ENCODE measurements at regions not wholly inside any gene's neighbourhood (a gene's known extent, or its start where the extent isn't known, plus 50 kb on each side); places are given as distances from the start of the nearest gene placed in this dataset.

- Mint-ChIP-seq H3K9me3 (peaks cover 10% of the 10 kb centered on the region), H3K4me3 (no peak overlapping the region), H3K36me3 (peaks cover 10% of the 10 kb centered on the region), H3K4me1 (no peaks in the 10 kb centered on the region), H3K27ac (no peak overlapping the region), H3K27me3 (ENCODE audit: low read depth) (no peaks in the 10 kb centered on the region)
- ChIA-PET CTCF (no interaction called here), POLR2A (no interaction called here)
- no peak for TF ChIP-seq NFATC4 (CRISPR knock-in tag; IDR thresholded peaks at IDR 0.05)
- TF ChIP-seq AFF4 (CRISPR knock-in tag; IDR thresholded peaks at IDR 0.05; ENCODE audit: borderline replicate concordance): no peak
- no peak for TF ChIP-seq TEAD4 (CRISPR knock-in tag; IDR thresholded peaks at IDR 0.05)
- no peak for TF ChIP-seq USF1 (CRISPR knock-in tag; IDR thresholded peaks at IDR 0.05)
- no peak for TF ChIP-seq ELF4 (CRISPR knock-in tag; IDR thresholded peaks at IDR 0.05; ENCODE audit: low read depth)
- no peak for TF ChIP-seq IRF1 (CRISPR knock-in tag; IDR thresholded peaks at IDR 0.05)
- no peak for TF ChIP-seq MAX (CRISPR knock-in tag; IDR thresholded peaks at IDR 0.05)
- no peak for TF ChIP-seq E2F4 (CRISPR knock-in tag; IDR thresholded peaks at IDR 0.05; ENCODE audit: borderline replicate concordance, low read depth)
- ATAC-seq (no peak), DNase-seq (ENCODE audit: low spot score) (no peak)
Measured at GRCh38 chr12:22835431-22835830, 210.5 kb downstream of the ETNK1 start.

GRCh38 chr12:22850185-22850584, 225.2 kb downstream of the ETNK1 start:
- TF ChIP-seq SOX15 (CRISPR knock-in tag; IDR thresholded peaks at IDR 0.05): no peak
- no peak for TF ChIP-seq ESRRA (CRISPR knock-in tag; IDR thresholded peaks at IDR 0.05; ENCODE audit: borderline replicate concordance)
- TF ChIP-seq PRDM15 (CRISPR knock-in tag; IDR thresholded peaks at IDR 0.05): no peak
- no peak for TF ChIP-seq USF1 (CRISPR knock-in tag; IDR thresholded peaks at IDR 0.05)
- TF ChIP-seq CREM (CRISPR knock-in tag; IDR thresholded peaks at IDR 0.05): no peak
- TF ChIP-seq NR2C2 (CRISPR knock-in tag; IDR thresholded peaks at IDR 0.05): no peak
- TF ChIP-seq ATF2 (CRISPR knock-in tag; IDR thresholded peaks at IDR 0.05; ENCODE audit: borderline replicate concordance, low read depth): no peak
- TF ChIP-seq ZNF317 (CRISPR knock-in tag; IDR thresholded peaks at IDR 0.05; ENCODE audit: borderline replicate concordance, low read depth): no peak
- TF ChIP-seq ZNF512 (CRISPR knock-in tag; IDR thresholded peaks at IDR 0.05; ENCODE audit: borderline replicate concordance): no peak
- no peak for TF ChIP-seq IRF1 (CRISPR knock-in tag; IDR thresholded peaks at IDR 0.05)
- TF ChIP-seq NFYB (CRISPR knock-in tag; conservative IDR thresholded peaks at IDR 0.05; ENCODE audit: low read depth): no peak
- no peak for ATAC-seq
- H3K9me3 Mint-ChIP-seq: no peaks in the 10 kb centered on the region
- no peak overlapping the region for H3K4me3 Mint-ChIP-seq
- DNase-seq (ENCODE audit: low spot score): no peak
- ChIA-PET POLR2A (no interaction called here), CTCF (no interaction called here)
- H3K4me1 Mint-ChIP-seq: peaks cover 19% of the 10 kb centered on the region
- H3K27me3 Mint-ChIP-seq (ENCODE audit: low read depth): no peaks in the 10 kb centered on the region
- no peaks in the 10 kb centered on the region for H3K36me3 Mint-ChIP-seq
- no peak overlapping the region for H3K27ac Mint-ChIP-seq
